SK-N-SH treated with all-trans-retinoic acid at 6 μM for 48 hours (cell line): ENCODE measurements at regions not wholly inside any gene's neighbourhood (a gene's known extent, or its start where the extent isn't known, plus 50 kb on each side); places are given as distances from the start of the nearest gene placed in this dataset.

Source experiments
- BACH2 ChIP-seq: fragments of 250-450 bp; sonication (Bioruptor Pico); IDR thresholded peaks from 2 replicates; pipeline ENCODE4 v1.9.0; 2021; ENCODE audit warnings: mild to moderate bottlenecking, borderline replicate concordance
- ISL1 ChIP-seq: fragments of 250-450 bp; sonication (Bioruptor Pico); IDR thresholded peaks from 2 replicates; pipeline ENCODE4 v2.1.2; 2022; ENCODE audit warnings: mild to moderate bottlenecking, moderate library complexity
- OSR1 ChIP-seq: fragments of 250-450 bp; sonication (Bioruptor Pico); IDR thresholded peaks from 2 replicates; pipeline ENCODE4 v1.8.0; 2022; ENCODE audit warnings: moderate library complexity, mild to moderate bottlenecking, inconsistent platforms
- PPARA ChIP-seq: fragments of 250-450 bp; sonication (Bioruptor Pico); IDR thresholded peaks from 2 replicates; pipeline ENCODE4 v1.5.0; 2020; ENCODE audit warnings: mild to moderate bottlenecking, borderline replicate concordance
- RARB ChIP-seq: fragments of 250-450 bp; sonication (Bioruptor Pico); IDR thresholded peaks from 2 replicates; pipeline ENCODE4 v1.8.0; 2021; ENCODE audit warnings: mild to moderate bottlenecking, moderate library complexity
- SNAI2 ChIP-seq: fragments of 250-450 bp; sonication (Bioruptor Pico); IDR thresholded peaks from 2 replicates; pipeline ENCODE4 v1.5.0; 2020; ENCODE audit warnings: mild to moderate bottlenecking, moderate library complexity
- TCF4 ChIP-seq: fragments of 250-450 bp; sonication (Bioruptor Pico); IDR thresholded peaks from 2 replicates; pipeline ENCODE4 v1.8.0; 2021; ENCODE audit warnings: mild to moderate bottlenecking, moderate library complexity, borderline replicate concordance
- ZFP30 ChIP-seq: fragments of 450-650 bp; formaldehyde crosslinking; IDR thresholded peaks from 2 replicates; pipeline ENCODE4 v1.5.0; 2022; ENCODE audit warnings: mild to moderate bottlenecking, moderate library complexity
- ZNF70 ChIP-seq: fragments of 450-650 bp; formaldehyde crosslinking; IDR thresholded peaks from 2 replicates; pipeline ENCODE4 v1.5.0; 2020; ENCODE audit warnings: mild to moderate bottlenecking, moderate library complexity
- TF ChIP-seq, protein P1 (sequence below): fragments of 250-450 bp; sonication (Bioruptor Pico); IDR thresholded peaks from 2 replicates; pipeline ENCODE4 v1.5.1; 2020; ENCODE audit warnings: low read depth, mild to moderate bottlenecking, moderate library complexity
- TF ChIP-seq, protein P2 (sequence below): fragments of 250-450 bp; sonication (Bioruptor Pico); IDR thresholded peaks from 2 replicates; pipeline ENCODE4 v1.5.1; 2021; ENCODE audit warnings: mild to moderate bottlenecking, moderate library complexity
- TF ChIP-seq, protein P3 (sequence below): fragments of 250-450 bp; sonication (Bioruptor Pico); IDR thresholded peaks from 2 replicates; pipeline ENCODE4 v1.8.0; 2020; ENCODE audit warnings: mild to moderate bottlenecking, moderate library complexity, borderline replicate concordance
- TF ChIP-seq, protein P4 (sequence below): fragments of 250-450 bp; sonication (Bioruptor Pico); IDR thresholded peaks from 2 replicates; pipeline ENCODE4 v1.5.0; 2020; ENCODE audit warnings: mild to moderate bottlenecking, moderate library complexity

DNA sequence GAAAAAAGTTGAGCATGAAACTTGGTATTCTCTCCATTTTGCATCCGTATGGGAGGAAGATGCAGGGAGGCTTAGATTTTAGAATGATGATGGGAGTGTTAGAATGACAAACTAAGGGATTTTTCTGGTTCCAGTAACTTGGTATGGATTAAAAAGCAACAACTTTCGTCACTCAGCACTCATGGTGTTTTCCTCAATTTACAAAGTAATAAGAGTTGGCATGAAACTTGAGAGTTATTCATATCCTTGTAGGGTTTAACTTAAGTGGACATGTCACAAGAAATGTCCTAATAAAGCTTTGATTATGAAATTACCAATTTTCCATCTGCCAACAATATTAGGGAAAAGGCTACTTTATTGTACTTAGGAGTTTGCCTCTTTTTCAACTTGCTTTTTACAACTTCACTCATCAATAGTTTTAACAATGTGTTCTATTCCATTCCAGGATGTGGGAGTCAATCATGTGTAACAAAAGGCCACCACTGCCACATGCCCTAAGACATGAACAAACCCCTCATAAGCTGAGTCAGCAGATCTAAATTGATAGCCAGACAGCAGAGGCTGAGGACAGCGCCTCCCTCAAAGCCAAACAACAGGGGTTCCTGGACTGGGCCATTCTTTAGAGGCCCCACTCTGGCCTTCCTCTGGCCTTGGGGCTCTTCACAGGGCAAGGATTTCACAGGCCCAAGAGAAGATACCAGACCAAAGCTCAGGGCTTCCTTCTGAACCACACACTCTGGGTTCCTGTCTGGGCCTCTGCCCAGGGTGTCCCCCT, 265.8 kb downstream of the TNS1 start:
- TF ChIP-seq ISL1 (CRISPR knock-in tag) (no peak), ZNF70 (CRISPR knock-in tag) (no peak), RARB (CRISPR knock-in tag) (no peak), PPARA (CRISPR knock-in tag) (no peak), SNAI2 (CRISPR knock-in tag) (no peak), ZFP30 (CRISPR knock-in tag) (no peak), BACH2 (CRISPR knock-in tag) (no peak), OSR1 (no peak), TCF4 (no peak)
- TF ChIP-seq, protein P1, sequence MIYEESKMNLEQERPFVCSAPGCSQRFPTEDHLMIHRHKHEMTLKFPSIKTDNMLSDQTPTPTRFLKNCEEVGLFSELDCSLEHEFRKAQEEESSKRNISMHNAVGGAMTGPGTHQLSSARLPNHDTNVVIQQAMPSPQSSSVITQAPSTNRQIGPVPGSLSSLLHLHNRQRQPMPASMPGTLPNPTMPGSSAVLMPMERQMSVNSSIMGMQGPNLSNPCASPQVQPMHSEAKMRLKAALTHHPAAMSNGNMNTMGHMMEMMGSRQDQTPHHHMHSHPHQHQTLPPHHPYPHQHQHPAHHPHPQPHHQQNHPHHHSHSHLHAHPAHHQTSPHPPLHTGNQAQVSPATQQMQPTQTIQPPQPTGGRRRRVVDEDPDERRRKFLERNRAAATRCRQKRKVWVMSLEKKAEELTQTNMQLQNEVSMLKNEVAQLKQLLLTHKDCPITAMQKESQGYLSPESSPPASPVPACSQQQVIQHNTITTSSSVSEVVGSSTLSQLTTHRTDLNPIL (CRISPR knock-in tag), result no peak
- TF ChIP-seq, protein P2, sequence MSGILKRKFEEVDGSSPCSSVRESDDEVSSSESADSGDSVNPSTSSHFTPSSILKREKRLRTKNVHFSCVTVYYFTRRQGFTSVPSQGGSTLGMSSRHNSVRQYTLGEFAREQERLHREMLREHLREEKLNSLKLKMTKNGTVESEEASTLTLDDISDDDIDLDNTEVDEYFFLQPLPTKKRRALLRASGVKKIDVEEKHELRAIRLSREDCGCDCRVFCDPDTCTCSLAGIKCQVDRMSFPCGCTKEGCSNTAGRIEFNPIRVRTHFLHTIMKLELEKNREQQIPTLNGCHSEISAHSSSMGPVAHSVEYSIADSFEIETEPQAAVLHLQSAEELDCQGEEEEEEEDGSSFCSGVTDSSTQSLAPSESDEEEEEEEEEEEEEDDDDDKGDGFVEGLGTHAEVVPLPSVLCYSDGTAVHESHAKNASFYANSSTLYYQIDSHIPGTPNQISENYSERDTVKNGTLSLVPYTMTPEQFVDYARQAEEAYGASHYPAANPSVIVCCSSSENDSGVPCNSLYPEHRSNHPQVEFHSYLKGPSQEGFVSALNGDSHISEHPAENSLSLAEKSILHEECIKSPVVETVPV (CRISPR knock-in tag), result no peak
- TF ChIP-seq, protein P3, sequence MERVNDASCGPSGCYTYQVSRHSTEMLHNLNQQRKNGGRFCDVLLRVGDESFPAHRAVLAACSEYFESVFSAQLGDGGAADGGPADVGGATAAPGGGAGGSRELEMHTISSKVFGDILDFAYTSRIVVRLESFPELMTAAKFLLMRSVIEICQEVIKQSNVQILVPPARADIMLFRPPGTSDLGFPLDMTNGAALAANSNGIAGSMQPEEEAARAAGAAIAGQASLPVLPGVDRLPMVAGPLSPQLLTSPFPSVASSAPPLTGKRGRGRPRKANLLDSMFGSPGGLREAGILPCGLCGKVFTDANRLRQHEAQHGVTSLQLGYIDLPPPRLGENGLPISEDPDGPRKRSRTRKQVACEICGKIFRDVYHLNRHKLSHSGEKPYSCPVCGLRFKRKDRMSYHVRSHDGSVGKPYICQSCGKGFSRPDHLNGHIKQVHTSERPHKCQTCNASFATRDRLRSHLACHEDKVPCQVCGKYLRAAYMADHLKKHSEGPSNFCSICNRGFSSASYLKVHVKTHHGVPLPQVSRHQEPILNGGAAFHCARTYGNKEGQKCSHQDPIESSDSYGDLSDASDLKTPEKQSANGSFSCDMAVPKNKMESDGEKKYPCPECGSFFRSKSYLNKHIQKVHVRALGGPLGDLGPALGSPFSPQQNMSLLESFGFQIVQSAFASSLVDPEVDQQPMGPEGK (CRISPR knock-in tag), result no peak
- TF ChIP-seq, protein P4, sequence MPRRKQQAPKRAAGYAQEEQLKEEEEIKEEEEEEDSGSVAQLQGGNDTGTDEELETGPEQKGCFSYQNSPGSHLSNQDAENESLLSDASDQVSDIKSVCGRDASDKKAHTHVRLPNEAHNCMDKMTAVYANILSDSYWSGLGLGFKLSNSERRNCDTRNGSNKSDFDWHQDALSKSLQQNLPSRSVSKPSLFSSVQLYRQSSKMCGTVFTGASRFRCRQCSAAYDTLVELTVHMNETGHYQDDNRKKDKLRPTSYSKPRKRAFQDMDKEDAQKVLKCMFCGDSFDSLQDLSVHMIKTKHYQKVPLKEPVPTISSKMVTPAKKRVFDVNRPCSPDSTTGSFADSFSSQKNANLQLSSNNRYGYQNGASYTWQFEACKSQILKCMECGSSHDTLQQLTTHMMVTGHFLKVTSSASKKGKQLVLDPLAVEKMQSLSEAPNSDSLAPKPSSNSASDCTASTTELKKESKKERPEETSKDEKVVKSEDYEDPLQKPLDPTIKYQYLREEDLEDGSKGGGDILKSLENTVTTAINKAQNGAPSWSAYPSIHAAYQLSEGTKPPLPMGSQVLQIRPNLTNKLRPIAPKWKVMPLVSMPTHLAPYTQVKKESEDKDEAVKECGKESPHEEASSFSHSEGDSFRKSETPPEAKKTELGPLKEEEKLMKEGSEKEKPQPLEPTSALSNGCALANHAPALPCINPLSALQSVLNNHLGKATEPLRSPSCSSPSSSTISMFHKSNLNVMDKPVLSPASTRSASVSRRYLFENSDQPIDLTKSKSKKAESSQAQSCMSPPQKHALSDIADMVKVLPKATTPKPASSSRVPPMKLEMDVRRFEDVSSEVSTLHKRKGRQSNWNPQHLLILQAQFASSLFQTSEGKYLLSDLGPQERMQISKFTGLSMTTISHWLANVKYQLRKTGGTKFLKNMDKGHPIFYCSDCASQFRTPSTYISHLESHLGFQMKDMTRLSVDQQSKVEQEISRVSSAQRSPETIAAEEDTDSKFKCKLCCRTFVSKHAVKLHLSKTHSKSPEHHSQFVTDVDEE (CRISPR knock-in tag), result no peak
